ENCODE measurements at regions not wholly inside any gene's neighbourhood (a gene's known extent, or its start where the extent isn't known, plus 50 kb on each side); places are given as distances from the start of the nearest gene placed in this dataset.

GRCh38 chr12:65685514-65685913 is 138.8 kb upstream of the HMGA2 start:
- no peak for TF ChIP-seq CTCF (IDR thresholded peaks at IDR 0.05; ENCODE audit: insufficient read depth, low read length, poor library complexity, severe bottlenecking)
- no peak for TF ChIP-seq EZH2phosphoT487 (conservative IDR thresholded peaks at IDR 0.05; ENCODE audit: low read length)
